GM10248 (cell line): ENCODE measurements at regions not wholly inside any gene's neighbourhood (a gene's known extent, or its start where the extent isn't known, plus 50 kb on each side); places are given as distances from the start of the nearest gene placed in this dataset.
A peak's percentile ranks its signal among the peaks of the same experiment; 100 is the strongest.
"Not testable (repeated sequence)": the region's sequence is repeated elsewhere in the genome, so short reads cannot be mapped to it uniquely, and the experiment has no call there.

Source experiments
- CTCF ChIA-PET: fragments of 300-600 bp; sonication (Branson Sonifier 250); formaldehyde crosslinking; extraction: SDS; loops from one replicate; lab custom pipeline; 2021; ENCODE audit warnings: antibody characterized with exemption; lab: Yijun Ruan, JAX
- POLR2A ChIA-PET: fragments of 350-650 bp; sonication (Branson Sonifier 250); formaldehyde crosslinking; extraction: SDS; loops from one replicate; lab custom pipeline; 2020; ENCODE audit warnings: antibody characterized with exemption; lab: Yijun Ruan, JAX
- DNase-seq: peaks from one replicate; pipeline ENCODE4 v3.0.0; 2012; ENCODE audit errors: extremely low spot score
- TF ChIP-seq, protein P1 (sequence below): IDR thresholded peaks from 2 replicates; pipeline ENCODE4 v1.5.1; 2012; ENCODE audit warnings: mild to moderate bottlenecking, low read depth; ENCODE audit errors: extremely low read depth, missing control alignments, control extremely low read depth

DNA sequence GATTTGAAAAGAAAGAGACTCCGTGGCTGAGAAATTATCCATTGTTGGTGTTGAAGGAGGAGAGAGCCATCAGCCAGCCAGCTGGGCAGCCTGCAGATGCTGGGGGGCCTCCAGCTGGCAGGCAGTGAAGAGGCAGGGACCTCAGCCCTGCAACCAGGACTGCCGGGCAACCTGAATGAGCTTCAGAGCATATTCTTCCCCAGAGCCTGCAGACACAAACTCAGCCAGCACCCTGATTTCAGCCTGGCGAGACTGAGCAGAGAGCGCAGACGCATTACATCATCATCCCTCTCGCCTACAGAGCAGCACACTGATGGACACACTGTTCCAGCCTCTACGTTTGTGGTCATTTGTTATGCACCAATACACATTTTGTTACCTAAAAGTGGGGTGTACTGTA, 150.7 kb upstream of the RAB6C start:
- TF ChIP-seq, protein P1, sequence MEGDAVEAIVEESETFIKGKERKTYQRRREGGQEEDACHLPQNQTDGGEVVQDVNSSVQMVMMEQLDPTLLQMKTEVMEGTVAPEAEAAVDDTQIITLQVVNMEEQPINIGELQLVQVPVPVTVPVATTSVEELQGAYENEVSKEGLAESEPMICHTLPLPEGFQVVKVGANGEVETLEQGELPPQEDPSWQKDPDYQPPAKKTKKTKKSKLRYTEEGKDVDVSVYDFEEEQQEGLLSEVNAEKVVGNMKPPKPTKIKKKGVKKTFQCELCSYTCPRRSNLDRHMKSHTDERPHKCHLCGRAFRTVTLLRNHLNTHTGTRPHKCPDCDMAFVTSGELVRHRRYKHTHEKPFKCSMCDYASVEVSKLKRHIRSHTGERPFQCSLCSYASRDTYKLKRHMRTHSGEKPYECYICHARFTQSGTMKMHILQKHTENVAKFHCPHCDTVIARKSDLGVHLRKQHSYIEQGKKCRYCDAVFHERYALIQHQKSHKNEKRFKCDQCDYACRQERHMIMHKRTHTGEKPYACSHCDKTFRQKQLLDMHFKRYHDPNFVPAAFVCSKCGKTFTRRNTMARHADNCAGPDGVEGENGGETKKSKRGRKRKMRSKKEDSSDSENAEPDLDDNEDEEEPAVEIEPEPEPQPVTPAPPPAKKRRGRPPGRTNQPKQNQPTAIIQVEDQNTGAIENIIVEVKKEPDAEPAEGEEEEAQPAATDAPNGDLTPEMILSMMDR = no peak
- no peak for DNase-seq
- POLR2A ChIA-PET = no interaction called here
- CTCF ChIA-PET = no interaction called here

GRCh38 chr2:129829588-129829987, 149.9 kb upstream of the RAB6C start:
- CTCF ChIA-PET = no interaction called here
- TF ChIP-seq, protein P1 = no peak
- POLR2A ChIA-PET = no interaction called here
- no peak for DNase-seq

DNA sequence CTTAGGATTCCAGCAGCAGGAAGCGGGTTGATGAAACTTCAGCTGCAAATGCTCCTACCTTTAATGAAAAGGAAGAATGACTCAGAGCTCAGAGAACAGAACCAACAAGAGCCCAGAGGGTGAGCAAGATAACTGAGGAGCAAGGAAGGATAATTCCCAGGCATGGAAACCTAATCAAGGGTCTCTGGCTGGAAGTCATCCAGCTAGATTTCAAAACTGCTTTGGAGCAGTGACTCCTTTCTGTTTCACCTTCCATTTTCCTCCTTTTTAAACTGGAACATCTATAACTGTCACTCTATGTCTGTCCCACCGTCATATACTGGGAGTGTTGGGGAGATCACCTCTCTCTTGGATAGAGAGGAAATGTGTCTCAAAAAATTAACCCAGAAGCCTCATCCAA, 148.4 kb upstream of the RAB6C start:
- TF ChIP-seq, protein P1 = no peak
- CTCF ChIA-PET = no interaction called here
- DNase-seq = no peak
- POLR2A ChIA-PET = no interaction called here

GRCh38 chr2:129833465-129833864, 146.0 kb upstream of the RAB6C start:
- POLR2A ChIA-PET, CTCF ChIA-PET, DNase-seq: not testable (repeated sequence)

GRCh38 chr2:129847043-129847442, 132.4 kb upstream of the RAB6C start:
- CTCF ChIA-PET = interaction anchor here (3.0 kb wide), 1 partner anchor 11 kb away, joined by 11 read pairs; no protein-coding TSS in a partner anchor

DNA sequence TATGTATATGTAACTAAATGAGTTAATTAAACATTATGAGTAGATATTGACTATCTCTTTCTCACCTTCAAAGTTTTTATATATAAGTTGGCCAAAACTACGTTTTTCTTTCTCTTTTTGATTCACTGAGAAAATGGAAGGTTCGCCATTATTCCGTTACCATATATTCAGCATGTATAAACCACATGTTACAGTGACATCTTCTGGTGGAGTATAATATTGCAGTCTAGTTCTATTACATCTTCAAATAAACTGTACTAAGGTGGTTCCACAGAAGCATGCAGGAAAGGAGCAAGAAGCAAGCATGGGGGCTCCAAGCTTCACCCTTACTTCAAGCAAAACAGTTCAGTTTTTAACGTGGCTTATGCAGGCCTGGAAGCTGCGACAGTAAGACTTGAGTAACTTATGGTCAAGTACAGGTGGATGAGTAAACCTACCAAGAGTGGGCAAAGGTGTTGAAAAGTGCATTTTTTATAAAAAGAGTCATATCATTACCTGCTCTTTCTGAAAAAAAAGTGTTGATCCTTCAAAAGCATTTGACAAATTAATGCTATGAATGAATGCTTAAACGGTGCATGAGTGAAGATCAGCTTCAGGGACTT, 129.8 kb upstream of the RAB6C start:
- DNase-seq = peak; percentile 56
- POLR2A ChIA-PET = no interaction called here

More at GRCh38 chr2:129847043-129847442, 132.4 kb upstream of the RAB6C start:
- TF ChIP-seq, protein P1 = no peak
- POLR2A ChIA-PET = no interaction called here
- DNase-seq = no peak

DNA sequence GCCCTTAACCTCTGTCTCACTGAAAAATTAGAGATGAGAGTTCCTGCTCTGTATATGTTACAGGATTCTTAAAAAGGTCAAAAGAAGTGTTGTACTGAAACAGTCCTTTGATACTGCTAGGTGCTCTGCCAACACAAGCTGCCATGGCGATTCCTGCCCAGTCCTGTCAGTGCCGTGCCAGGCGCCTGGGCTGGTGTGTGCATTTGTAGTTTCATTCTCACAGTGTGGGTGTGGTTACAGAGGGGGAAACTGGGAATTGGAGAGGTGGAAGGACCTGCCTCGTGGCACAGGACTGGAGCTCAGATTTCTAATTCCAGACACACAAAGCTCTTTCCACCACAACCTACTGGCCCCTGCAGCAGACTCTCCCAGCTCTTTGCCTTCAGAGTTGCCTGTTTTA, 122.3 kb upstream of the RAB6C start:
- POLR2A ChIA-PET = no interaction called here
- TF ChIP-seq, protein P1 = no peak
- no peak for DNase-seq
- CTCF ChIA-PET = interaction anchor here (1.2 kb wide), 1 partner anchor 16 kb away, joined by 3 read pairs; no protein-coding TSS in a partner anchor

More for the DNA sequence above, 129.8 kb upstream of the RAB6C start:
- CTCF ChIA-PET = interaction anchor here (1.5 to 1.7 kb wide), 3 partner anchors 11 to 19 kb away, joined by 4 to 6 read pairs (median 6); no protein-coding TSS in a partner anchor
- TF ChIP-seq, protein P1 = peak; percentile 67
